WI38 (cell line): ENCODE measurements at regions not wholly inside any gene's neighbourhood (a gene's known extent, or its start where the extent isn't known, plus 50 kb on each side); places are given as distances from the start of the nearest gene placed in this dataset.
"Not testable (repeated sequence)": the region's sequence is repeated elsewhere in the genome, so short reads cannot be mapped to it uniquely, and the experiment has no call there.

Experiments
- H3K4me3 ChIP-seq: 2 replicates; pipeline ENCODE4 v1.5.1; 2011; ENCODE audit warnings: low read depth, mild to moderate bottlenecking, control low read depth, low read length
- CTCF ChIP-seq: IDR thresholded peaks from 2 replicates; pipeline ENCODE4 v1.5.1; 2012; ENCODE audit warnings: low read depth, mild to moderate bottlenecking, control low read depth, low read length

DNA sequence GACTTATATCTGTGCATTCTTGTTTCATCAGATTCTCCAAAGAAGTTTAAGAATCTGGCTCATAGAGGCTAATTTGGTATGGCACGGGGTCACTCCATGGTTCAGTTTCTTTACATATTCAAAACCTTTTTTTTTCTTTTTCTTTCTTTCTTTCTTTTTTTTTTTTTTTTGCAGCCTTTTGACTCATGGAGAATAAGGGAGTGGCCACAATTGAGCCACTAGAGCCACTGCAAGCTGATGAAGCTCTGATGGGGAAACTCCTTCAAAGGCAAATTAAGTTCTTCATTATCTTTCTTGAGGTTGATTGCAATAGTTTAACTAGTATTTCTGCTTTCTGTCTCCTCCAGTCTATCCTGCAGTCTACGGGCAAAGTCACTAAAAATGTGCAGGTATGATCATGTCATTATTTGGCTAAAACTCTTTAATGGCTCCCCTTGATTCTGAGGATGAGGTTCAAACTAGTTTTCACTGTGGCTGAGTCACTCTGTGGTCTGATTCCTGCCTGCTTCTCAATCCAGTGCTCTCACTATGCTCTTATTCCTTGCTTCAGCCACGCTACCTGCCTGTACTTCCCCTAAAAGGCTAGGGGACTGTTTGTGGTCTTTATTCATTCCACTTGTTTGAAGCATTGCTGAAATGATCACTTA, 93.5 kb upstream of the RIOK2 start:
- TF ChIP-seq CTCF, result no peak

DNA sequence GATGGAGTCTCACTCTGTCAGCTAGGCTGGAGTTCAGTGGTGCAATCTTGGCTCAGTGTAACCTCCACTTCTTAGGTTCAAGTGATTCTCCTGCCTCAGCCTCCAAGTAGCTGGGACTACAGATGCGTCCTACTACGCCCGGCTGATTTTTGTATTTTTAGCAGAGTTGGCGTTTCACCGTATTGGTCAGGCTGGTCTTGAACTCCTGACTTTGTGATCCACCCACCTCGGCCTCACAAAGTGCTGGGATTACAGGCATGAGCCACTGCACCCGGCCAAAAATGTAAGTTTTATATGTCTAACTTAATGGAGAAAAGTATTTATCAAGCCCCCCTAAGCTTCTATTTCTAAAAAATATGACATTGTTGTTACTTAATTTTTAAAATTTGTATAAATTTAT, 98.2 kb upstream of the RIOK2 start:
- H3K4me3 ChIP-seq, result no peak overlapping the region
- TF ChIP-seq CTCF, result no peak

More for the DNA sequence above, 93.5 kb upstream of the RIOK2 start:
- H3K4me3 ChIP-seq, result no peak overlapping the region

- peak; percentile 29 for TF ChIP-seq CTCF
- H3K4me3 ChIP-seq, result no peak overlapping the region
These were observed 114.1 kb upstream of the RIOK2 start for GRCh38 chr5:97297063-97297703.

- TF ChIP-seq CTCF, result no peak
- H3K4me3 ChIP-seq, result no peak overlapping the region
These were observed 114.7 kb upstream of the RIOK2 start for GRCh38 chr5:97297704-97298091.

- not testable (repeated sequence) for H3K4me3 ChIP-seq
These were observed 118.1 kb upstream of the RIOK2 start for GRCh38 chr5:97301181-97301580.

- no peak for TF ChIP-seq CTCF
- no peak overlapping the region for H3K4me3 ChIP-seq
These were observed 155.7 kb upstream of the RIOK2 start for GRCh38 chr5:97338729-97339128.

DNA sequence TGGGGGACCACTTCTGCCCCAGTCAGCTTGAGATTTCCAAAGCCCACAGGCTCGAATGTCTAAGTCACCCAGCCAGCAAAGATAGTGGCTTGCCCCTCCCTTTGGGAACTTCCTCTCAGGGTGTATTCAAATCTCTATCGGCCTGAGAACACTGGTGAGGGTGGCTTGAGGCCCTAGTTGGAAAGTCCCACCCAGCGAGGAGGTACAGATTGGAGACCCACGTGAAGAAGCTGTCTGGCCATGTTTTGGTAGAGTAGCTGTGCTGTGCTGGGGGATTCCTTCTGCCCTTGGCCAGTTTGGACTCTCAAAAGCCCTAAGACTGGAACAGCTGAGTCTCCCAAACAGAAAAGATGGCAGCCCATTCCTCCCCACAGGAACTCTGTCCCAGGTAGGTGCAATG, 172.7 kb upstream of the RIOK2 start:
- no peak overlapping the region for H3K4me3 ChIP-seq

More for the DNA sequence above, 172.7 kb upstream of the RIOK2 start:
- TF ChIP-seq CTCF, result no peak
